K562 (cell line): ENCODE measurements at regions not wholly inside any gene's neighbourhood (a gene's known extent, or its start where the extent isn't known, plus 50 kb on each side); places are given as distances from the start of the nearest gene placed in this dataset.

ENCODE experiments used
- ATAC-seq: fragments of 200-7000 bp; cut with Tn5 transposase; 3 replicates; pipeline ENCODE4 v1.9.1; 2020; ENCODE audit warnings: moderate library complexity
- BruUV-seq: library from RNA; stranded (reverse); fragments of 400-500 nt; replicated peaks from 2 replicates; lab custom pipeline; 2021; lab: Mats Ljungman, UMichigan
- CTCF ChIA-PET: fragments of 300-600 bp; formaldehyde crosslinking; extraction: SDS; loops from one replicate; lab custom pipeline; 2021; ENCODE audit warnings: low intra/inter-chr PET ratio; lab: Yijun Ruan, JAX
- POLR2A ChIA-PET: fragments of 300-600, 350-650 bp; sonication (Branson Sonifier 250); formaldehyde crosslinking; extraction: SDS; loops from one replicate; lab custom pipeline; 2021; ENCODE audit warnings: antibody characterized with exemption, inconsistent platforms; lab: Yijun Ruan, JAX
- DNase-seq, 4 experiments: peaks; one replicate each; pipeline versions ENCODE4 v3.0.0 to v3.0.0-alpha.2; 2011 to 2018; ENCODE audit warnings: low spot score in 3 of 4, mixed read lengths in 3 of 4; ENCODE audit errors: extremely low read depth in 1 of 4
- FAIRE-seq: peaks from 2 replicates; lab custom pipeline; 2011; peaks lifted over from hg19 to GRCh38; lab: Jason Lieb, UNC
- H2AFZ ChIP-seq: 2 replicates; pipeline ENCODE4 v1.6.0; 2011; ENCODE audit warnings: low read depth, low read length, control low read depth, inconsistent platforms
- H3K27ac ChIP-seq: fragments of 200-600 bp; 3 replicates; pipeline ENCODE4 v1.8.0; 2011; ENCODE audit warnings: low read depth, mild to moderate bottlenecking, control low read depth, inconsistent platforms, low read length, moderate library complexity, mixed read lengths; ENCODE audit errors: extremely low read depth
- H3K27me3 ChIP-seq, 2 experiments: fragments of 300-600 bp in 1 of 2; 2 replicates in 1 of 2; 3 replicates in 1 of 2; pipeline versions ENCODE4 v1.6.0 to v1.8.0; 2011; ENCODE audit warnings: inconsistent platforms in 2 of 2, low read length in 2 of 2, mild to moderate bottlenecking in 1 of 2, mixed read lengths in 1 of 2, moderate library complexity in 1 of 2; ENCODE audit not compliant: control insufficient read depth in 2 of 2, insufficient read depth in 2 of 2
- H3K36me3 ChIP-seq: fragments of 300-600 bp; 3 replicates; pipeline ENCODE4 v1.8.0; 2011; ENCODE audit warnings: mild to moderate bottlenecking, low read length, inconsistent platforms; ENCODE audit not compliant: control insufficient read depth, insufficient read depth
- H3K4me1 ChIP-seq, 2 experiments: fragments of 200-600 bp in 1 of 2; replicated peaks in 1 of 2; 2 replicates in 1 of 2; 3 replicates in 1 of 2; pipeline versions ENCODE4 v1.5.1 to v1.8.0; 2011; ENCODE audit warnings: inconsistent platforms in 2 of 2, low read length in 2 of 2, mild to moderate bottlenecking in 1 of 2, mixed read lengths in 1 of 2, moderate library complexity in 1 of 2; ENCODE audit not compliant: control insufficient read depth in 2 of 2, insufficient read depth in 2 of 2
- H3K4me2 ChIP-seq: 2 replicates; pipeline ENCODE4 v1.6.1; 2011; ENCODE audit warnings: low read length, control low read depth, inconsistent platforms, mixed read lengths; ENCODE audit not compliant: insufficient read depth
- H3K4me3 ChIP-seq: fragments of 200-600 bp; sonication (generic), shearing (Covaris generic); 2 replicates; pipeline ENCODE4 v1.5.1; 2016; ENCODE audit warnings: control low read depth, inconsistent platforms
- H3K79me2 ChIP-seq: fragments of 200-600 bp; 3 replicates; pipeline ENCODE4 v1.8.0; 2011; ENCODE audit warnings: low read length, inconsistent platforms; ENCODE audit not compliant: control insufficient read depth, insufficient read depth
- H3K9ac ChIP-seq, 2 experiments: 2 replicates each; pipeline versions ENCODE4 v1.6.0 to v1.6.1; 2011; ENCODE audit warnings: low read depth in 2 of 2, low read length in 2 of 2, control low read depth in 1 of 2, inconsistent platforms in 1 of 2, mild to moderate bottlenecking in 1 of 2, mixed read lengths in 1 of 2; ENCODE audit not compliant: insufficient read depth in 1 of 2
- H3K9me1 ChIP-seq: one replicate; pipeline ENCODE4 v1.6.0; 2011; ENCODE audit warnings: inconsistent platforms, mild to moderate bottlenecking, low read length, moderate library complexity; ENCODE audit not compliant: control insufficient read depth, insufficient read depth
- H3K9me3 ChIP-seq: replicated peaks from 2 replicates; pipeline ENCODE4 v1.5.1; 2011; ENCODE audit warnings: low read depth, low read length, inconsistent platforms; ENCODE audit not compliant: control insufficient read depth, insufficient read depth
- H4K20me1 ChIP-seq: replicated peaks from 2 replicates; pipeline ENCODE4 v1.6.1; 2011; ENCODE audit warnings: low read length, inconsistent platforms, mixed read lengths; ENCODE audit not compliant: control insufficient read depth, insufficient read depth
- C11orf30 ChIP-seq: fragments of 450-650 bp; IDR thresholded peaks from 2 replicates; pipeline ENCODE4 v1.6.1; 2016; ENCODE audit warnings: low read depth, mild to moderate bottlenecking
- IRF2 ChIP-seq: sonication (generic); formaldehyde crosslinking; IDR thresholded peaks from 2 replicates; pipeline ENCODE4 v1.8.1; 2022; ENCODE audit warnings: mild to moderate bottlenecking, missing genetic modification reagents
- LCOR ChIP-seq: sonication (generic); formaldehyde crosslinking; IDR thresholded peaks from 2 replicates; pipeline ENCODE4 v1.8.0; 2022; ENCODE audit warnings: mild to moderate bottlenecking, missing genetic modification reagents
- MAFF ChIP-seq: IDR thresholded peaks from 2 replicates; pipeline ENCODE4 v1.6.1; 2012; ENCODE audit warnings: low read length, improper control_type of control experiment
- MAFK ChIP-seq: IDR thresholded peaks from 2 replicates; pipeline ENCODE4 v1.6.1; 2011; ENCODE audit warnings: low read length, improper control_type of control experiment
- MEF2A ChIP-seq: IDR thresholded peaks from 2 replicates; pipeline ENCODE4 v1.6.1; 2011; ENCODE audit warnings: low read depth, mild to moderate bottlenecking, low read length, moderate library complexity; ENCODE audit not compliant: control insufficient read depth
- RB1 ChIP-seq: fragments of 450-650 bp; IDR thresholded peaks from 2 replicates; pipeline ENCODE4 v1.6.1; 2017; ENCODE audit warnings: low read depth, mild to moderate bottlenecking
- RBM34 ChIP-seq: fragments of 200-400 bp; formaldehyde crosslinking; IDR thresholded peaks from 2 replicates; pipeline ENCODE4 v1.6.1; 2018; ENCODE audit warnings: low read length, borderline replicate concordance; ENCODE audit not compliant: insufficient read depth
- ZNF23 ChIP-seq: fragments of 250-450 bp; sonication (Bioruptor Pico); IDR thresholded peaks from 2 replicates; pipeline ENCODE4 v1.4.0; 2020; ENCODE audit warnings: mild to moderate bottlenecking
- ZNF316 ChIP-seq: fragments of 450-650 bp; IDR thresholded peaks from 2 replicates; pipeline ENCODE4 v1.6.1; 2016
- WGBS: fragments of 100-300 bp; shearing (Covaris generic); methylation state at CpG from one replicate; pipeline ENCODE4 v1.1.6; 2016; ENCODE audit warnings: low coverage, mixed read lengths; ENCODE audit not compliant: insufficient coverage; ENCODE audit errors: missing lambda C conversion rate; 5-methylcytosine and 5-hydroxymethylcytosine counted together
- in situ Hi-C: fragments of 300-500 bp; cut with MboI; formaldehyde crosslinking; loops from 4 replicates; pipeline ENCODE4 v1.15.0; 2018; ENCODE audit warnings: inconsistent platforms, mixed read lengths
- intact Hi-C: fragments of 100-400 bp; cut with micrococcal nuclease; formaldehyde crosslinking; loops from 2 replicates; pipeline ENCODE4 v1.14.2; 2022
- TF ChIP-seq, protein P1 (sequence below): fragments of 250-450 bp; sonication (Bioruptor Pico); IDR thresholded peaks from 2 replicates; pipeline ENCODE4 v1.8.0; 2022; ENCODE audit warnings: inconsistent platforms
- TF ChIP-seq, protein P2 (sequence below): fragments of 250-450 bp; sonication (Bioruptor Pico); IDR thresholded peaks from 2 replicates; pipeline ENCODE4 v1.4.0; 2020
- TF ChIP-seq, protein P3 (sequence below), 2 experiments: fragments of 450-650 bp; conservative IDR thresholded peaks; 2 replicates each; pipeline ENCODE4 v1.6.1; 2017; ENCODE audit warnings: mild to moderate bottlenecking in 2 of 2, moderate library complexity in 2 of 2

DNA sequence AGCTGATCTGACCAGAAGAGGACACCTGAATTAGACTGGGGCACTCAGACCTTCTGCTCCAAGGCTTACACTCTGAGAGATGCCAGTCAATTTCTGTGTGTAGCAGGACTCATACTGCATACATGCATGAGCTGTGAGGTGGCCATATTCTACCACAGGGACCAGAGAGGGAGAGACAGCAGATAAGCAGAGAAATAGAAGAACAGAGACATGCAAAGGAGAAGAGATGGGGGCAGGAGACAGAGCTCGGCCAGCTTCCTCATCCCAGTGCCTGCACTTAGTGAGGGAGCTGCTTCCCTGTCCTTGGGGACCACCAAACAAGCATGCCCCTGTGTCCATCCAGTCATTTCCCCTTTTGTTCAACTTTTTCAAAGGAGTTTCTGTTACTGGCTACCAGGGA is 73.9 kb upstream of the ALK start:
- no peak for FAIRE-seq
- 0% methylated on average over 1 of the region's 1 CpG for WGBS
- Histone ChIP-seq H4K20me1 (no peaks in the 10 kb centered on the region), H3K36me3 (no peaks in the 10 kb centered on the region), H3K9me1 (no peaks in the 10 kb centered on the region), H3K4me2 (no peak overlapping the region), H3K9me3 (no peaks in the 10 kb centered on the region), H3K9ac (no peak overlapping the region), H3K4me1 (no peaks in the 10 kb centered on the region), H3K79me2 (no peaks in the 10 kb centered on the region), H3K27ac (no peak overlapping the region), H2AFZ (no peak overlapping the region), H3K4me3 (no peak overlapping the region), H3K27me3 (0 out of 5 replicates have a peak, but pooled peaks cover 0 to 5% of the 10 kb centered on the region in 2 experiments)
- no TSS peak for BruUV-seq
- POLR2A ChIA-PET, result no interaction called here
- CTCF ChIA-PET, result no interaction called here
- no peak for ATAC-seq
- in situ Hi-C loops (no loop called here), intact Hi-C loops (no loop called here)
- DNase-seq, result no peak
- TF ChIP-seq, protein P1, sequence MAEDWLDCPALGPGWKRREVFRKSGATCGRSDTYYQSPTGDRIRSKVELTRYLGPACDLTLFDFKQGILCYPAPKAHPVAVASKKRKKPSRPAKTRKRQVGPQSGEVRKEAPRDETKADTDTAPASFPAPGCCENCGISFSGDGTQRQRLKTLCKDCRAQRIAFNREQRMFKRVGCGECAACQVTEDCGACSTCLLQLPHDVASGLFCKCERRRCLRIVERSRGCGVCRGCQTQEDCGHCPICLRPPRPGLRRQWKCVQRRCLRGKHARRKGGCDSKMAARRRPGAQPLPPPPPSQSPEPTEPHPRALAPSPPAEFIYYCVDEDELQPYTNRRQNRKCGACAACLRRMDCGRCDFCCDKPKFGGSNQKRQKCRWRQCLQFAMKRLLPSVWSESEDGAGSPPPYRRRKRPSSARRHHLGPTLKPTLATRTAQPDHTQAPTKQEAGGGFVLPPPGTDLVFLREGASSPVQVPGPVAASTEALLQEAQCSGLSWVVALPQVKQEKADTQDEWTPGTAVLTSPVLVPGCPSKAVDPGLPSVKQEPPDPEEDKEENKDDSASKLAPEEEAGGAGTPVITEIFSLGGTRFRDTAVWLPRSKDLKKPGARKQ (CRISPR knock-in tag), result no peak

DNA sequence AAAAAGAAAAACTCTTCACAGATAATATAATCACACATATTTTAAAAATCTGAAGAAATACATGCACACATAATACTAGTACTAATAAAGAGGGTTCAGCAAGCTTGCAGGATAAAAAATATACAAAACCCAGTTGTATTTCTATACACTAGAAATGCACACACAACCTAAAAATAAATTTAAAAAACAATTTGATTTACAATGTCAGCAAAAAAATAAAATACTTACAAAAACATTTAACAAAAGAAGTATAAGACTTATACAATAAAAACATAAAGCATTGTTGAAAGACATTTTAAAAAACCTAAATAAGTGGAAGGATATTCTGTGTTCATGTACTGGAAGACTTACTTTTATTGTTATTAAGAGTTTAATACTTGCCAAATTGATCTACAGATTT is 81.7 kb upstream of the ALK start:
- no peak overlapping the region for H2AFZ ChIP-seq
- POLR2A ChIA-PET, result no interaction called here
- FAIRE-seq, result no peak
- TF ChIP-seq ZNF316 (peak; percentile 92), LCOR (CRISPR knock-in tag) (no peak), ZNF23 (CRISPR knock-in tag) (no peak), C11orf30 (peak; percentile 77), MAFK (peak; percentile 34; the same call in 1 of the 2 replicates), MEF2A (no peak), MAFF (0 out of 2 replicates have a peak, but pooled peaks have one; percentile 2), IRF2 (CRISPR knock-in tag) (no peak), RBM34 (no peak), RB1 (no peak)
- TF ChIP-seq, protein P2, sequence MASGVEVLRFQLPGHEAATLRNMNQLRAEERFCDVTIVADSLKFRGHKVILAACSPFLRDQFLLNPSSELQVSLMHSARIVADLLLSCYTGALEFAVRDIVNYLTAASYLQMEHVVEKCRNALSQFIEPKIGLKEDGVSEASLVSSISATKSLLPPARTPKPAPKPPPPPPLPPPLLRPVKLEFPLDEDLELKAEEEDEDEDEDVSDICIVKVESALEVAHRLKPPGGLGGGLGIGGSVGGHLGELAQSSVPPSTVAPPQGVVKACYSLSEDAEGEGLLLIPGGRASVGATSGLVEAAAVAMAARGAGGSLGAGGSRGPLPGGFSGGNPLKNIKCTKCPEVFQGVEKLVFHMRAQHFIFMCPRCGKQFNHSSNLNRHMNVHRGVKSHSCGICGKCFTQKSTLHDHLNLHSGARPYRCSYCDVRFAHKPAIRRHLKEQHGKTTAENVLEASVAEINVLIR (CRISPR knock-in tag), result no peak
- TF ChIP-seq, protein P3, sequence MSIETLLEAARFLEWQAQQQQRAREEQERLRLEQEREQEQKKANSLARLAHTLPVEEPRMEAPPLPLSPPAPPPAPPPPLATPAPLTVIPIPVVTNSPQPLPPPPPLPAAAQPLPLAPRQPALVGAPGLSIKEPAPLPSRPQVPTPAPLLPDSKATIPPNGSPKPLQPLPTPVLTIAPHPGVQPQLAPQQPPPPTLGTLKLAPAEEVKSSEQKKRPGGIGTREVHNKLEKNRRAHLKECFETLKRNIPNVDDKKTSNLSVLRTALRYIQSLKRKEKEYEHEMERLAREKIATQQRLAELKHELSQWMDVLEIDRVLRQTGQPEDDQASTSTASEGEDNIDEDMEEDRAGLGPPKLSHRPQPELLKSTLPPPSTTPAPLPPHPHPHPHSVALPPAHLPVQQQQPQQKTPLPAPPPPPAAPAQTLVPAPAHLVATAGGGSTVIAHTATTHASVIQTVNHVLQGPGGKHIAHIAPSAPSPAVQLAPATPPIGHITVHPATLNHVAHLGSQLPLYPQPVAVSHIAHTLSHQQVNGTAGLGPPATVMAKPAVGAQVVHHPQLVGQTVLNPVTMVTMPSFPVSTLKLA (conservative IDR thresholded peaks at IDR 0.05), result no peak

More for the DNA sequence above, 81.7 kb upstream of the ALK start:
- H3K9me1 ChIP-seq, result no peaks in the 10 kb centered on the region
- CTCF ChIA-PET, result no interaction called here
- H3K27ac ChIP-seq, result no peak overlapping the region
- DNase-seq (no peak), ATAC-seq (no peak)
- H3K4me2 ChIP-seq, result no peak overlapping the region
- no peak overlapping the region for H3K9ac ChIP-seq
- no peaks in the 10 kb centered on the region for H3K9me3 ChIP-seq
- H3K4me3 ChIP-seq, result no peak overlapping the region
- H4K20me1 ChIP-seq, result no peaks in the 10 kb centered on the region
- no peaks in the 10 kb centered on the region for H3K79me2 ChIP-seq
- BruUV-seq, result no TSS peak
- H3K36me3 ChIP-seq, result no peaks in the 10 kb centered on the region
- H3K27me3 ChIP-seq, result no peaks in the 10 kb centered on the region
- in situ Hi-C loops, result no loop called here
- intact Hi-C loops, result no loop called here
- no peaks in the 10 kb centered on the region for H3K4me1 ChIP-seq
